Endothelial cell of umbilical vein (primary cell): ENCODE measurements at regions not wholly inside any gene's neighbourhood (a gene's known extent, or its start where the extent isn't known, plus 50 kb on each side); places are given as distances from the start of the nearest gene placed in this dataset.

Experiments used
- BruUV-seq: library from RNA; stranded (reverse); fragments of 400-500 nt; replicated peaks from 2 replicates; lab custom pipeline; 2021; lab: Mats Ljungman, UMichigan
- CTCF ChIA-PET: fragments of 300-600, 350-600 bp; sonication (Branson Sonifier 250); formaldehyde crosslinking; loops from one replicate; lab custom pipeline; 2021; ENCODE audit warnings: antibody characterized with exemption, inconsistent platforms; lab: Charles Lee
- POLR2A ChIA-PET: fragments of 300-600, 350-600 bp; sonication (Branson Sonifier 250); formaldehyde crosslinking; loops from one replicate; lab custom pipeline; 2021; ENCODE audit warnings: antibody characterized with exemption, inconsistent platforms; lab: Charles Lee
- DNase-seq: peaks from one replicate; pipeline ENCODE4 v3.0.0-alpha.2; 2011; ENCODE audit warnings: low read depth, low spot score
- FAIRE-seq: peaks from 2 replicates; lab custom pipeline; 2011; peaks lifted over from hg19 to GRCh38; lab: Jason Lieb, UNC
- H2AFZ ChIP-seq: 2 replicates; pipeline ENCODE4 v1.6.0; 2012; ENCODE audit warnings: low read depth, low read length, control low read depth, inconsistent platforms
- H3K27ac ChIP-seq: 2 replicates; pipeline ENCODE4 v1.5.1; 2011; ENCODE audit warnings: low read depth, mild to moderate bottlenecking, control low read depth, low read length, moderate library complexity; ENCODE audit not compliant: insufficient read depth
- H3K27me3 ChIP-seq, 2 experiments: 2 replicates each; pipeline versions ENCODE4 v1.6.0 to v1.6.1; 2011; ENCODE audit warnings: low read length in 2 of 2, mixed read lengths in 1 of 2; ENCODE audit not compliant: control insufficient read depth in 2 of 2, insufficient read depth in 2 of 2
- H3K36me3 ChIP-seq, 2 experiments: 2 replicates in 1 of 2; 3 replicates in 1 of 2; pipeline ENCODE4 v1.5.1; 2011; ENCODE audit warnings: low read length in 2 of 2, mild to moderate bottlenecking in 1 of 2, moderate library complexity in 1 of 2; ENCODE audit not compliant: control insufficient read depth in 2 of 2, insufficient read depth in 2 of 2; ENCODE audit errors: extremely low read depth in 1 of 2
- H3K4me1 ChIP-seq: 3 replicates; pipeline ENCODE4 v1.5.1; 2011; ENCODE audit warnings: mild to moderate bottlenecking, low read length; ENCODE audit not compliant: control insufficient read depth, insufficient read depth; ENCODE audit errors: extremely low read depth
- H3K4me2 ChIP-seq: 2 replicates; pipeline ENCODE4 v1.6.1; 2011; ENCODE audit warnings: low read length, control low read depth, mixed read lengths; ENCODE audit not compliant: insufficient read depth
- H3K4me3 ChIP-seq, 3 experiments: fragments of 200-600 bp in 1 of 3; sonication (generic), shearing (Covaris generic) in 1 of 3; replicated peaks in 1 of 3; 2 replicates each; pipeline ENCODE4 v1.5.1; 2011 to 2016; ENCODE audit warnings: control low read depth in 3 of 3, low read length in 3 of 3, mild to moderate bottlenecking in 2 of 3, inconsistent platforms in 1 of 3, low read depth in 1 of 3, moderate library complexity in 1 of 3; ENCODE audit not compliant: insufficient read depth in 1 of 3
- H3K79me2 ChIP-seq: 2 replicates; pipeline ENCODE4 v1.6.0; 2012; ENCODE audit warnings: low read length, inconsistent platforms; ENCODE audit not compliant: control insufficient read depth, insufficient read depth
- H3K9ac ChIP-seq: replicated peaks from 2 replicates; pipeline ENCODE3; 2011; ENCODE audit warnings: low read length, control low read depth; ENCODE audit not compliant: insufficient read depth; ENCODE audit errors: extremely low read depth
- H3K9me1 ChIP-seq: replicated peaks from 3 replicates; pipeline ENCODE4 v1.6.0; 2011; ENCODE audit warnings: mild to moderate bottlenecking, low read length; ENCODE audit not compliant: control insufficient read depth, insufficient read depth; ENCODE audit errors: extremely low read depth
- H3K9me3 ChIP-seq: replicated peaks from 2 replicates; pipeline ENCODE4 v1.5.1; 2012; ENCODE audit warnings: low read length, inconsistent platforms; ENCODE audit not compliant: control insufficient read depth, insufficient read depth
- H4K20me1 ChIP-seq: replicated peaks from 2 replicates; pipeline ENCODE3; 2011; ENCODE audit warnings: mild to moderate bottlenecking, low read length; ENCODE audit not compliant: control insufficient read depth, insufficient read depth; ENCODE audit errors: extremely low read depth
- EZH2 ChIP-seq: IDR thresholded peaks from 2 replicates; pipeline ENCODE4 v1.6.1; 2012; ENCODE audit warnings: borderline replicate concordance, low read depth, mild to moderate bottlenecking, moderate library complexity, low read length, inconsistent platforms; ENCODE audit not compliant: severe bottlenecking
- FOS ChIP-seq: IDR thresholded peaks from 2 replicates; pipeline ENCODE4 v1.6.1; 2011; ENCODE audit warnings: mild to moderate bottlenecking, low read length, moderate library complexity, borderline replicate concordance; ENCODE audit not compliant: insufficient read depth
- GATA2 ChIP-seq: IDR thresholded peaks from 2 replicates; pipeline ENCODE4 v1.7.0; 2011; ENCODE audit warnings: low read depth, mild to moderate bottlenecking, moderate library complexity, mixed read lengths, low read length; ENCODE audit not compliant: insufficient read length, insufficient read depth
- JUN ChIP-seq: IDR thresholded peaks from 2 replicates; pipeline ENCODE4 v1.6.1; 2011; ENCODE audit warnings: borderline replicate concordance, low read depth; ENCODE audit not compliant: insufficient read length, insufficient read depth
- MYC ChIP-seq: IDR thresholded peaks from one replicate; pipeline ENCODE4 v1.6.1; 2011; ENCODE audit warnings: mild to moderate bottlenecking, low read depth, low read length
- POLR2A ChIP-seq: IDR thresholded peaks from 2 replicates; pipeline ENCODE4 v1.6.1; 2012; ENCODE audit warnings: low read depth, mild to moderate bottlenecking, control low read depth, low read length
- POLR2AphosphoS5 ChIP-seq: IDR thresholded peaks from 2 replicates; pipeline ENCODE4 v1.6.1; 2012; ENCODE audit warnings: low read depth, mild to moderate bottlenecking, control low read depth, low read length, moderate library complexity; ENCODE audit not compliant: insufficient read depth
- dilution Hi-C: fragments of 300-500 bp; cut with MboI; formaldehyde crosslinking; loops from one replicate; pipeline ENCODE4 v1.15.0; 2019; ENCODE audit warnings: low sequenced_read_pairs; ENCODE audit not compliant: extremely low pct_ligation_motif_present
- intact Hi-C: fragments of 100-400 bp; cut with micrococcal nuclease; formaldehyde crosslinking; loops from one replicate; pipeline ENCODE4 v1.10.0; 2022
- TF ChIP-seq, protein P1 (sequence below), 2 donors: IDR thresholded peaks; 1 replicate in 1 of 2; 2 replicates in 1 of 2; pipeline ENCODE4 v1.5.1; 2011; ENCODE audit warnings: low read length in 2 of 2, mild to moderate bottlenecking in 2 of 2, moderate library complexity in 2 of 2, control low read depth in 1 of 2, inconsistent platforms in 1 of 2, low read depth in 1 of 2; ENCODE audit not compliant: insufficient read depth in 1 of 2; ENCODE audit errors: extremely low read depth in 1 of 2
- TF ChIP-seq, protein P2 (sequence below): IDR thresholded peaks from 2 replicates; pipeline ENCODE4 v1.6.1; 2011; ENCODE audit not compliant: insufficient read depth, insufficient read length

DNA sequence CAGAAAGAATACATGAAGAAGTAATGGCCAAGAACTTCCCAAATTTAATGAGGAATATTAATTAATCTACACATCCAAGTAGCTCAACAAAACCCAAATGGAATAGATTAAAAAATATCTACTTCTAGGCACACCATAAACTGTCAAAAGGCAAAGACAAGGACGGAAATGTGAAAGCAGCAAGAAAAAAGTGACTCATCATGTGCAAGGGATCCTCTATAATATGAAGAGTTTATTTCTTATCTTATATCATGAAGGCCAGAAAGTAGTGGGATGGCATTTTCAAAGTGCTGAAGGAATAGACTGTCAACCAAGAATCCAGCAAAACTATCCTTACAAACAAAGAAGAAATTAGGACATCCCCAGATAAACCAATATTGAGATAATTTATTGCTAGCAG, 73.9 kb upstream of the PRICKLE2 start:
- POLR2A ChIA-PET = no interaction called here
- no peak for FAIRE-seq
- H3K4me2 ChIP-seq = no peak overlapping the region
- CTCF ChIA-PET = no interaction called here
- no peak for TF ChIP-seq POLR2AphosphoS5
- TF ChIP-seq FOS = no peak
- no peak for TF ChIP-seq JUN
- TF ChIP-seq, protein P1, sequence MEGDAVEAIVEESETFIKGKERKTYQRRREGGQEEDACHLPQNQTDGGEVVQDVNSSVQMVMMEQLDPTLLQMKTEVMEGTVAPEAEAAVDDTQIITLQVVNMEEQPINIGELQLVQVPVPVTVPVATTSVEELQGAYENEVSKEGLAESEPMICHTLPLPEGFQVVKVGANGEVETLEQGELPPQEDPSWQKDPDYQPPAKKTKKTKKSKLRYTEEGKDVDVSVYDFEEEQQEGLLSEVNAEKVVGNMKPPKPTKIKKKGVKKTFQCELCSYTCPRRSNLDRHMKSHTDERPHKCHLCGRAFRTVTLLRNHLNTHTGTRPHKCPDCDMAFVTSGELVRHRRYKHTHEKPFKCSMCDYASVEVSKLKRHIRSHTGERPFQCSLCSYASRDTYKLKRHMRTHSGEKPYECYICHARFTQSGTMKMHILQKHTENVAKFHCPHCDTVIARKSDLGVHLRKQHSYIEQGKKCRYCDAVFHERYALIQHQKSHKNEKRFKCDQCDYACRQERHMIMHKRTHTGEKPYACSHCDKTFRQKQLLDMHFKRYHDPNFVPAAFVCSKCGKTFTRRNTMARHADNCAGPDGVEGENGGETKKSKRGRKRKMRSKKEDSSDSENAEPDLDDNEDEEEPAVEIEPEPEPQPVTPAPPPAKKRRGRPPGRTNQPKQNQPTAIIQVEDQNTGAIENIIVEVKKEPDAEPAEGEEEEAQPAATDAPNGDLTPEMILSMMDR (IDR thresholded peaks at IDR 0.05; ENCODE audit: extremely low read depth in 1 of 2, insufficient read depth in 1 of 2, low read depth in 1 of 2, low read length in 2 of 2) = no peak
- TF ChIP-seq GATA2 = no peak
- TF ChIP-seq POLR2A = no peak
- TF ChIP-seq, protein P2, sequence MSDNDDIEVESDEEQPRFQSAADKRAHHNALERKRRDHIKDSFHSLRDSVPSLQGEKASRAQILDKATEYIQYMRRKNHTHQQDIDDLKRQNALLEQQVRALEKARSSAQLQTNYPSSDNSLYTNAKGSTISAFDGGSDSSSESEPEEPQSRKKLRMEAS = no peak
- TF ChIP-seq EZH2 = no peak
- no peak for TF ChIP-seq MYC
- no peaks in the 10 kb centered on the region for H3K4me1 ChIP-seq
- intact Hi-C loops (no loop called here), dilution Hi-C loops (no loop called here)
- no peak overlapping the region for H2AFZ ChIP-seq
- no peak for DNase-seq
- H3K79me2 ChIP-seq = no peaks in the 10 kb centered on the region
- H3K4me3 ChIP-seq = no peak overlapping the region
- no peaks in the 10 kb centered on the region for H4K20me1 ChIP-seq
- no peaks in the 10 kb centered on the region for H3K36me3 ChIP-seq
- H3K9me3 ChIP-seq = no peaks in the 10 kb centered on the region
- no peak overlapping the region for H3K27ac ChIP-seq
- H3K27me3 ChIP-seq = peaks cover 2 to 3% of the 10 kb centered on the region in 2 experiments
- no peaks in the 10 kb centered on the region for H3K9me1 ChIP-seq
- BruUV-seq = no TSS peak
- no peak overlapping the region for H3K9ac ChIP-seq
